CD1c-positive myeloid dendritic cell (primary cell): ENCODE measurements at regions not wholly inside any gene's neighbourhood (a gene's known extent, or its start where the extent isn't known, plus 50 kb on each side); places are given as distances from the start of the nearest gene placed in this dataset.

Source experiments
- DNase-seq: peaks from one replicate; pipeline ENCODE4 v3.0.0-alpha.2; 2016; ENCODE audit errors: extremely low spot score

- no peak for DNase-seq
These were observed 63.4 kb downstream of the PMAIP1 start for GRCh38 chr18:59963229-59963628.

DNA sequence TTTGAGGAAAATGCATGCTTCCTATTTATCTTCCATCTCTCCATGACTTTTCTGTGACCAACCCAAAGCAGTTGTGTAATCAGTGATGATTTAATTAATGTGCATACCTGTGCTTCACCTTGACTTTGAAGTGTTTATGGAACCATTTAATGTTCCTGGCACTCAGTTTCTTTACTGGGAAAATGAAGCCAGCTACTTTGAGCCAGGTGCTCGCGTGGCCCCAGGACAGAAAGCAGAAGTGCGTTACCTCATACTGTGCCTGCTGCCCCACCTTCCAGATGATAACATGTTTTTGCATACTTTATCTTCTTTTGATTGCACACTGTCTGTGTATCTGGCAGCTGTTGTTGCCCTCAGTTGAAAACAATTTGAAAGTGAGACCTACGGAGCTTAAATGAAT is 61.3 kb downstream of the PMAIP1 start:
- DNase-seq: no peak

- DNase-seq: no peak
These were observed 60.5 kb downstream of the PMAIP1 start for GRCh38 chr18:59960272-59960671.

DNA sequence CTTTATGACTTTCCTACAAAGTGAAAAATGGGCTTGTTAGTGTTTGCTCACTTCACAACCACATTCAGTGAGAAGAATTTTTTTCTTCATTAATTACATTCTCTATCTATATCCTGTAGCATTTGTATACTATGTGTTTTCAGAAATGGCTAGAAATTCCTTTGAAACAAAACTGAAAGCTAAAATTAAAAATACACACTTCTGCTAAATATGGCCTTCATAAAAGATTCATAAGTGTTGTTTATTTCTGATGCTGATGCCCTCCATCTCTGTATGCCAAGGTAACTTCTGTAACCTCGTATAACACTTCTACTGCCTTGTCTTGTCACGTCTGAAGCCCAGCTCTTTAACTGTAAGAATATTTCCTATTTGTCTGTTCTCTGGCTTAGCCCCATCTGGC is 59.8 kb downstream of the PMAIP1 start:
- no peak for DNase-seq

DNA sequence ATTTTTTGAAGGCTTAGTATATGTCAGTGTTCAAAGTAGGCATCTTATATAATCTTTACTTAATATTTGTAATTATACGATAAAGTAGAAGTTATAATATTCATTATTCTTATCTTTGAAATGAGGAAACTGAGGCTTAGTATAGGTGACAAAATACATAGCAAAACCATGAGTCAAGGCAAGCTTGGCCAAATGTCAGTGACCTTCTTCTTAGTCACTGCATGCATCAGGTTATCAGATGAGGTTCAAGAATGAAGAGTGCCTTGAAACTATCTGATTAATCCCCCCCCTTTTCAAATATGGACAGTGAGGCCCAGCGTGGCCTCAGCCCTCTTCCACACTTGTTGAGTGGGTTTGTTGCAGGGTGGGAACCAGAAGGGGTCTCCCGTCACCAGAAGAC is 59.3 kb downstream of the PMAIP1 start:
- DNase-seq: no peak

- DNase-seq: no peak
These were observed 58.2 kb downstream of the PMAIP1 start for GRCh38 chr18:59957957-59958356.

DNA sequence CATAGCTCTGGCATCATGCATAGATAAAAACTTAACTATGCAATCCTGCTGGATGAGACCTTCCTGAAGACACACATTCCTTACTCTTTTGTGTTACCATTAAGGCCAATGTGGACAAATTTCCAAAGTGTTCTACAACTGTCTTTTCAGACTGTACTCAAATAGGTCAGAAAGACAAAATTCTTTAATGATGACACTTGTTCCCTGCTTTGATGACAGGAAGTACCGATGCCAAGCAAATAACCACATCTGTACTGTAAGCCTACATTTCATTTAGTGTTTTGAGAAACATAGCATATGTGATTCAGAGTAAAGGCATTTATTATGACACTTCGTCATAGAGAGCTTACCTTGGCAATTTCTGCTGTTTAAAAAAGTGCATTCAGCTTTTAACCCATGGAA is 55.0 kb downstream of the PMAIP1 start:
- no peak for DNase-seq

DNA sequence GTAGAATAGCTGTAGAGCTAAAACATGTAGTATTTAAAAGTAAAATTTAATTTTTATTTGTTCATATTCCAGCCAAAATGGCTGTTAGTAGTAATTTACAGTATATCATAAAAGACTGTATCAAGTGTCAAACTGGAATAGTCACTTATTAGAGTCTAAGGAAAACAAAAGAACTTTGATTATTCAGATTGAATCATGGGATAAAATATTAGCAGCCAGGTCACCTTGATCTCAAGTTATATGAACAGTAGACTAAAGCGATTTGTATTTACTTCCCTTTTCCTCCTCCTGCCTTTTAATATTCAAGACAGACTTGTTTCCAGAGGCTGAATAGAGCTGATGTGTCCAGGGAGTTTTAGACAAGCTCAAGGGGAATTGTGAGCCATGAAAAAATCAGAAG is 54.4 kb downstream of the PMAIP1 start:
- DNase-seq: no peak
